ENCODE measurements at regions not wholly inside any gene's neighbourhood (a gene's known extent, or its start where the extent isn't known, plus 50 kb on each side); places are given as distances from the start of the nearest gene placed in this dataset.
"Not testable (repeated sequence)": the region's sequence is repeated elsewhere in the genome, so short reads cannot be mapped to it uniquely, and the experiment has no call there.

GRCh38 chr1:221522529-221522940, 219.4 kb downstream of the DUSP10 start:
- TF ChIP-seq ZFX (IDR thresholded peaks at IDR 0.05) (no peak), CTCF (conservative IDR thresholded peaks at IDR 0.05) (no peak)
- no peak overlapping the region for H3K27ac ChIP-seq

- TF ChIP-seq ZFX (IDR thresholded peaks at IDR 0.05) (no peak), CTCF (conservative IDR thresholded peaks at IDR 0.05) (no peak)
Observed at GRCh38 chr1:221525749-221526148, 216.1 kb downstream of the DUSP10 start.

GRCh38 chr1:221527302-221527701, 214.6 kb downstream of the DUSP10 start:
- H3K27ac ChIP-seq: no peak overlapping the region
- TF ChIP-seq CTCF (conservative IDR thresholded peaks at IDR 0.05) (no peak), ZFX (IDR thresholded peaks at IDR 0.05) (no peak)

More at GRCh38 chr1:221525749-221526148, 216.1 kb downstream of the DUSP10 start:
- no peak overlapping the region for H3K27ac ChIP-seq

GRCh38 chr1:221527886-221528624, 213.8 kb downstream of the DUSP10 start:
- no peak overlapping the region for H3K27ac ChIP-seq
- TF ChIP-seq ZFX (IDR thresholded peaks at IDR 0.05) (no peak), CTCF (conservative IDR thresholded peaks at IDR 0.05) (no peak)

GRCh38 chr1:221530159-221530558, 211.7 kb downstream of the DUSP10 start:
- not testable (repeated sequence) for H3K27ac ChIP-seq

- TF ChIP-seq CTCF (conservative IDR thresholded peaks at IDR 0.05): no peak
- TF ChIP-seq ZFX (IDR thresholded peaks at IDR 0.05): no peak
- no peak overlapping the region for H3K27ac ChIP-seq
Observed at GRCh38 chr1:221530791-221531190, 211.1 kb downstream of the DUSP10 start.

- TF ChIP-seq CTCF (conservative IDR thresholded peaks at IDR 0.05) (no peak), ZFX (IDR thresholded peaks at IDR 0.05) (no peak)
- H3K27ac ChIP-seq: no peak overlapping the region
Observed at GRCh38 chr1:221532071-221532773, 209.7 kb downstream of the DUSP10 start.
